A673 (cell line): ENCODE measurements at regions not wholly inside any gene's neighbourhood (a gene's known extent, or its start where the extent isn't known, plus 50 kb on each side); places are given as distances from the start of the nearest gene placed in this dataset.

ENCODE experiments used
- EZH2 ChIP-seq: fragments of 200-600 bp; sonication (generic); IDR thresholded peaks from 2 replicates; pipeline ENCODE4 v1.6.1; 2017; ENCODE audit warnings: borderline replicate concordance, low read depth, mild to moderate bottlenecking, mixed read lengths, antibody characterized with exemption, low read length; ENCODE audit not compliant: poor library complexity, severe bottlenecking
- TF ChIP-seq, protein P1 (sequence below): fragments of 300-800, 200-600 bp; sonication (generic); conservative IDR thresholded peaks from 2 replicates; pipeline ENCODE4 v1.5.1; 2017; ENCODE audit warnings: low read depth, mild to moderate bottlenecking, antibody characterized with exemption, low read length, moderate library complexity, mixed read lengths

DNA sequence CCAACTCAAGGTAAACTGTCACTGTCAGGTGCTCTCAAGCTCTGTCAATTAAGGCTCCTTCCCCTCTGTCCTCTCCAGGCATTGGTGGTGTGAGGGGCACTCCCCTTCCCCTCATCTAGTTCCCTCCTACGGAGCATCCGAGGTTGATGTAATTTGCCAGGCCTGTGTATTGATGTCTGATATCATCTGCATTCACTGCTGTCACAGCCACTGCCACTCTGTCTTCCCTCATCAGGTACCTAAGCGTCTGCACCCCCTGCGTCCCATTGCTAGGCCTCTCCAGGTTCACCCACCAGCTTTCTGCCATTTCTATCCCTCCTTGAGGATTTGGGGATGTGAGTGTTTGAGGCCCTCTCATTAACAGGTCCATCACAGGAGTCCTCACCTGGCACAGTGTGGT is 50.0 kb upstream of the SYT13 start:
- TF ChIP-seq, protein P1, sequence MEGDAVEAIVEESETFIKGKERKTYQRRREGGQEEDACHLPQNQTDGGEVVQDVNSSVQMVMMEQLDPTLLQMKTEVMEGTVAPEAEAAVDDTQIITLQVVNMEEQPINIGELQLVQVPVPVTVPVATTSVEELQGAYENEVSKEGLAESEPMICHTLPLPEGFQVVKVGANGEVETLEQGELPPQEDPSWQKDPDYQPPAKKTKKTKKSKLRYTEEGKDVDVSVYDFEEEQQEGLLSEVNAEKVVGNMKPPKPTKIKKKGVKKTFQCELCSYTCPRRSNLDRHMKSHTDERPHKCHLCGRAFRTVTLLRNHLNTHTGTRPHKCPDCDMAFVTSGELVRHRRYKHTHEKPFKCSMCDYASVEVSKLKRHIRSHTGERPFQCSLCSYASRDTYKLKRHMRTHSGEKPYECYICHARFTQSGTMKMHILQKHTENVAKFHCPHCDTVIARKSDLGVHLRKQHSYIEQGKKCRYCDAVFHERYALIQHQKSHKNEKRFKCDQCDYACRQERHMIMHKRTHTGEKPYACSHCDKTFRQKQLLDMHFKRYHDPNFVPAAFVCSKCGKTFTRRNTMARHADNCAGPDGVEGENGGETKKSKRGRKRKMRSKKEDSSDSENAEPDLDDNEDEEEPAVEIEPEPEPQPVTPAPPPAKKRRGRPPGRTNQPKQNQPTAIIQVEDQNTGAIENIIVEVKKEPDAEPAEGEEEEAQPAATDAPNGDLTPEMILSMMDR = no peak
- no peak for TF ChIP-seq EZH2
